ENCODE measurements at regions not wholly inside any gene's neighbourhood (a gene's known extent, or its start where the extent isn't known, plus 50 kb on each side); places are given as distances from the start of the nearest gene placed in this dataset.

DNA sequence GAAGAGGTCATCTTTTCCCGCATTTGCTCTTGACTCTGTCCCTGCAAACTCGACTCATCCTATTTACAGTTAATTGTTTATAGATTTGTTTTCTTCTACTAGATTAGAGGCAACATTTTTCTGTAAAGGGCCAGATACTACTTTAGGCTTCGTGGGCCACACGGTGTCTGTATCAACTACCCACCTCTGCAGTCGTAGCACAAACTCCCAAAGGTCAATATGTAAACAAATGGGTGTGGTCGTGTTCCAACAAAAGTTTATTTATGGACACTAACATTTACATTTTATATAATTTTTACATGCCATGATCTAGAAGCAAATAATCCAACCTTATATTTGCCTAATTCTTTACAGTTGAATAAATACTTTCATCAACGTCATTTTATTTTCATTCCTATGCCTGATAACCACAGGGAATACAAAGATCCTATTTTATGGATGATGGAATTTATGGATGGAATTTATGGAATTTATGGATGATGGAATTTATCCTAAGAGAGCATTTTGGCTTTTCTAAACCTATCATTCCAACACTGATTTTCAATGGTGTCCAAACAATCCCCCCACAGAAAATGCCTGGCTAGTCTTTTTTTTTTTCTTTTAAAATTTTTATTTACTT lies 232.8 kb downstream of the MYLK4 start:
- H3K4me1 ChIP-seq (ENCODE audit: control insufficient read depth in 1 of 2, insufficient read depth in 2 of 2, low read length in 2 of 2) = peaks cover 0 to 7% of the 10 kb centered on the region in 2 experiments; a peak in 1 of 4 replicates
- no peak overlapping the region for H3K4me2 ChIP-seq (ENCODE audit: low read length)
- ATAC-seq (no peak), DNase-seq (ENCODE audit: low read depth, low spot score) (no peak)
- H3K4me3 ChIP-seq (replicated peaks in 1 of 2; ENCODE audit: low read depth in 1 of 2, low read length in 2 of 2) = no peak overlapping the region
- no peaks in the 10 kb centered on the region for H3K9me2 ChIP-seq (ENCODE audit: insufficient read depth)
- ChIA-PET RAD21 (ENCODE audit: low non-redundant PET in 1 of 2, low total read pairs in 2 of 2, uncharacterized antibody in 2 of 2, unreplicated experiment in 2 of 2) (no interaction called here), POLR2A (no interaction called here), CTCF (no interaction called here)
- H3K79me2 ChIP-seq (ENCODE audit: insufficient read depth, low read length) = no peaks in the 10 kb centered on the region
- H3K9me3 ChIP-seq (ENCODE audit: control insufficient read depth in 1 of 2, insufficient read depth in 1 of 2, low read depth in 1 of 2, low read length in 2 of 2) = peaks cover 9 to 13% of the 10 kb centered on the region in 2 experiments; a peak in 3 of 4 replicates
- no peaks in the 10 kb centered on the region for H3K36me3 ChIP-seq (ENCODE audit: control insufficient read depth in 1 of 2, insufficient read depth in 2 of 2, low read length in 2 of 2)
- no TSS peak for BruUV-seq (replicated peaks)
- no peaks in the 10 kb centered on the region for H3K27me3 ChIP-seq (ENCODE audit: insufficient read depth, low read length)
- H4K20me1 ChIP-seq (ENCODE audit: insufficient read depth) = no peaks in the 10 kb centered on the region
- TF ChIP-seq ELF1 (IDR thresholded peaks at IDR 0.05; ENCODE audit: borderline replicate concordance, low read depth) = no peak
- TF ChIP-seq POLR2AphosphoS5 (IDR thresholded peaks at IDR 0.05; ENCODE audit: low read depth, low read length) = no peak
- no peak for TF ChIP-seq SIN3A (IDR thresholded peaks at IDR 0.05; ENCODE audit: low read depth)
- TF ChIP-seq, protein P1, sequence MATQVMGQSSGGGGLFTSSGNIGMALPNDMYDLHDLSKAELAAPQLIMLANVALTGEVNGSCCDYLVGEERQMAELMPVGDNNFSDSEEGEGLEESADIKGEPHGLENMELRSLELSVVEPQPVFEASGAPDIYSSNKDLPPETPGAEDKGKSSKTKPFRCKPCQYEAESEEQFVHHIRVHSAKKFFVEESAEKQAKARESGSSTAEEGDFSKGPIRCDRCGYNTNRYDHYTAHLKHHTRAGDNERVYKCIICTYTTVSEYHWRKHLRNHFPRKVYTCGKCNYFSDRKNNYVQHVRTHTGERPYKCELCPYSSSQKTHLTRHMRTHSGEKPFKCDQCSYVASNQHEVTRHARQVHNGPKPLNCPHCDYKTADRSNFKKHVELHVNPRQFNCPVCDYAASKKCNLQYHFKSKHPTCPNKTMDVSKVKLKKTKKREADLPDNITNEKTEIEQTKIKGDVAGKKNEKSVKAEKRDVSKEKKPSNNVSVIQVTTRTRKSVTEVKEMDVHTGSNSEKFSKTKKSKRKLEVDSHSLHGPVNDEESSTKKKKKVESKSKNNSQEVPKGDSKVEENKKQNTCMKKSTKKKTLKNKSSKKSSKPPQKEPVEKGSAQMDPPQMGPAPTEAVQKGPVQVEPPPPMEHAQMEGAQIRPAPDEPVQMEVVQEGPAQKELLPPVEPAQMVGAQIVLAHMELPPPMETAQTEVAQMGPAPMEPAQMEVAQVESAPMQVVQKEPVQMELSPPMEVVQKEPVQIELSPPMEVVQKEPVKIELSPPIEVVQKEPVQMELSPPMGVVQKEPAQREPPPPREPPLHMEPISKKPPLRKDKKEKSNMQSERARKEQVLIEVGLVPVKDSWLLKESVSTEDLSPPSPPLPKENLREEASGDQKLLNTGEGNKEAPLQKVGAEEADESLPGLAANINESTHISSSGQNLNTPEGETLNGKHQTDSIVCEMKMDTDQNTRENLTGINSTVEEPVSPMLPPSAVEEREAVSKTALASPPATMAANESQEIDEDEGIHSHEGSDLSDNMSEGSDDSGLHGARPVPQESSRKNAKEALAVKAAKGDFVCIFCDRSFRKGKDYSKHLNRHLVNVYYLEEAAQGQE (IDR thresholded peaks at IDR 0.05; ENCODE audit: low read depth) = no peak
- TF ChIP-seq EZH2 (IDR thresholded peaks at IDR 0.05) = no peak
- H2AFZ ChIP-seq (ENCODE audit: low read depth, low read length, poor library complexity, severe bottlenecking) = no peak overlapping the region
- no peak overlapping the region for H3K27ac ChIP-seq (ENCODE audit: low read depth, low read length)
- intact Hi-C loops (cut with micrococcal nuclease) = no loop called here
- H3K9ac ChIP-seq (ENCODE audit: low read length) = no peak overlapping the region

DNA sequence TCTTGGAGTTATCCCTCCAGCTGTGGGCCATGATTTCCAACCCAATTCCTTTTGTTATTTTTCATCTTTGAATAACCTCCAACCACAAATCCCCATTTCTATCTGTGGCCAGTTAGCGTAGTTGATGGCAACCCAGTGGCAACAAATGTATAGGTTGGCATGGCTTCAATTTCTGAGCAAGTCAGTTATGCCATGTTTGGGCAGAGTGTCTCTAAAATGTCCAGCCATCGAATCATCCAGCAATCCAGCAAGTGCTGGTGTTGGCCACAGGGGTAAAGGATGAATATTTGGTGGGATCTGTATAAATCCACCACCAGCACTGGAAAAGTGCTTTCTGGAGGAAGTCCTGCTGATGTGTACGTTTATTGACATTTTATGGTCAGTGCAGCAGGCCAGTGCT lies 233.3 kb downstream of the MYLK4 start:
- TF ChIP-seq, protein P2, sequence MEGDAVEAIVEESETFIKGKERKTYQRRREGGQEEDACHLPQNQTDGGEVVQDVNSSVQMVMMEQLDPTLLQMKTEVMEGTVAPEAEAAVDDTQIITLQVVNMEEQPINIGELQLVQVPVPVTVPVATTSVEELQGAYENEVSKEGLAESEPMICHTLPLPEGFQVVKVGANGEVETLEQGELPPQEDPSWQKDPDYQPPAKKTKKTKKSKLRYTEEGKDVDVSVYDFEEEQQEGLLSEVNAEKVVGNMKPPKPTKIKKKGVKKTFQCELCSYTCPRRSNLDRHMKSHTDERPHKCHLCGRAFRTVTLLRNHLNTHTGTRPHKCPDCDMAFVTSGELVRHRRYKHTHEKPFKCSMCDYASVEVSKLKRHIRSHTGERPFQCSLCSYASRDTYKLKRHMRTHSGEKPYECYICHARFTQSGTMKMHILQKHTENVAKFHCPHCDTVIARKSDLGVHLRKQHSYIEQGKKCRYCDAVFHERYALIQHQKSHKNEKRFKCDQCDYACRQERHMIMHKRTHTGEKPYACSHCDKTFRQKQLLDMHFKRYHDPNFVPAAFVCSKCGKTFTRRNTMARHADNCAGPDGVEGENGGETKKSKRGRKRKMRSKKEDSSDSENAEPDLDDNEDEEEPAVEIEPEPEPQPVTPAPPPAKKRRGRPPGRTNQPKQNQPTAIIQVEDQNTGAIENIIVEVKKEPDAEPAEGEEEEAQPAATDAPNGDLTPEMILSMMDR (IDR thresholded peaks at IDR 0.05 in 2 of 3, conservative IDR thresholded peaks at IDR 0.05 in 1 of 3; ENCODE audit: borderline replicate concordance in 1 of 3, insufficient read depth in 1 of 3, low read depth in 2 of 3, low read length in 2 of 3) = no peak
- ChIA-PET CTCF (no interaction called here), POLR2A (no interaction called here), RAD21 (ENCODE audit: low non-redundant PET in 1 of 2, low total read pairs in 2 of 2, uncharacterized antibody in 2 of 2, unreplicated experiment in 2 of 2) (no interaction called here)
- Histone ChIP-seq H3K79me2 (ENCODE audit: insufficient read depth, low read length) (no peaks in the 10 kb centered on the region), H2AFZ (ENCODE audit: low read depth, low read length, poor library complexity, severe bottlenecking) (no peak overlapping the region), H3K9ac (ENCODE audit: low read length) (no peak overlapping the region), H3K9me3 (ENCODE audit: control insufficient read depth in 1 of 2, insufficient read depth in 1 of 2, low read depth in 1 of 2, low read length in 2 of 2) (peaks cover 9 to 13% of the 10 kb centered on the region in 2 experiments; a peak in 3 of 4 replicates), H3K36me3 (ENCODE audit: control insufficient read depth in 1 of 2, insufficient read depth in 2 of 2, low read length in 2 of 2) (no peaks in the 10 kb centered on the region), H3K27me3 (ENCODE audit: insufficient read depth, low read length) (no peaks in the 10 kb centered on the region), H4K20me1 (ENCODE audit: insufficient read depth) (no peaks in the 10 kb centered on the region), H3K4me1 (ENCODE audit: control insufficient read depth in 1 of 2, insufficient read depth in 2 of 2, low read length in 2 of 2) (peaks cover 0 to 7% of the 10 kb centered on the region in 2 experiments; a peak in 1 of 4 replicates), H3K27ac (ENCODE audit: low read depth, low read length) (no peak overlapping the region), H3K9me2 (ENCODE audit: insufficient read depth) (no peaks in the 10 kb centered on the region), H3K4me2 (ENCODE audit: low read length) (no peak overlapping the region), H3K4me3 (replicated peaks in 1 of 2; ENCODE audit: low read depth in 1 of 2, low read length in 2 of 2) (no peak overlapping the region)
- intact Hi-C loops (cut with micrococcal nuclease) = no loop called here
- ATAC-seq (no peak), DNase-seq (ENCODE audit: low read depth, low spot score) (no peak)
- no TSS peak for BruUV-seq (replicated peaks)

All from HCT116 (cell line).